Urothelium cell line (cell line): ENCODE measurements at regions not wholly inside any gene's neighbourhood (a gene's known extent, or its start where the extent isn't known, plus 50 kb on each side); places are given as distances from the start of the nearest gene placed in this dataset.

Experiments
- DNase-seq: peaks from one replicate; pipeline ENCODE4 v3.0.0; 2011; ENCODE audit warnings: low spot score, mixed read lengths
- FAIRE-seq: peaks from 2 replicates; lab custom pipeline; 2011; peaks lifted over from hg19 to GRCh38; lab: Jason Lieb, UNC

- no peak for DNase-seq
- FAIRE-seq, result no peak
Measured at GRCh38 chr12:88310069-88310468, 168.0 kb downstream of the TMTC3 start.

GRCh38 chr12:88310666-88311065 lies 168.6 kb downstream of the TMTC3 start:
- no peak for DNase-seq
- FAIRE-seq, result no peak

GRCh38 chr12:88313554-88313953 lies 171.4 kb downstream of the TMTC3 start:
- no peak for FAIRE-seq
- no peak for DNase-seq

GRCh38 chr12:88314706-88315105 lies 172.6 kb downstream of the TMTC3 start:
- FAIRE-seq, result no peak
- no peak for DNase-seq

GRCh38 chr12:88318726-88319125 lies 176.6 kb downstream of the TMTC3 start:
- DNase-seq (no peak), FAIRE-seq (no peak)

GRCh38 chr12:88325076-88325815 lies 183.1 kb downstream of the TMTC3 start:
- no peak for FAIRE-seq
- DNase-seq, result peak; percentile 20

GRCh38 chr12:88325816-88326189 lies 183.7 kb downstream of the TMTC3 start:
- FAIRE-seq, result no peak
- no peak for DNase-seq

- FAIRE-seq (no peak), DNase-seq (no peak)
Measured at GRCh38 chr12:88327276-88327675, 185.2 kb downstream of the TMTC3 start.

GRCh38 chr12:88328090-88328489 lies 186.0 kb downstream of the TMTC3 start:
- FAIRE-seq (no peak), DNase-seq (no peak)

- FAIRE-seq, result no peak
Measured at GRCh38 chr12:88329833-88330232, 187.7 kb downstream of the TMTC3 start.

GRCh38 chr12:88334271-88334670 lies 192.2 kb downstream of the TMTC3 start:
- DNase-seq, result peak; percentile 44
- FAIRE-seq, result no peak

More at GRCh38 chr12:88329833-88330232, 187.7 kb downstream of the TMTC3 start:
- DNase-seq, result no peak

GRCh38 chr12:88336076-88336739 lies 194.1 kb downstream of the TMTC3 start:
- FAIRE-seq (no peak), DNase-seq (no peak)

GRCh38 chr12:88338486-88338885 lies 196.4 kb downstream of the TMTC3 start:
- DNase-seq, result no peak
- FAIRE-seq, result no peak

- DNase-seq (no peak), FAIRE-seq (no peak)
Measured at GRCh38 chr12:88339254-88339949, 197.3 kb downstream of the TMTC3 start.

GRCh38 chr12:88339966-88340365 lies 197.9 kb downstream of the TMTC3 start:
- no peak for FAIRE-seq
- DNase-seq, result no peak

GRCh38 chr12:88342251-88342806 lies 200.2 kb downstream of the TMTC3 start:
- FAIRE-seq (no peak), DNase-seq (no peak)

- DNase-seq (no peak), FAIRE-seq (no peak)
Measured at GRCh38 chr12:88351146-88351545, 209.0 kb downstream of the TMTC3 start.

- FAIRE-seq, result no peak
- no peak for DNase-seq
Measured at GRCh38 chr12:88354691-88355090, 212.6 kb downstream of the TMTC3 start.

- no peak for FAIRE-seq
- no peak for DNase-seq
Measured at GRCh38 chr12:88360343-88360742, 218.2 kb downstream of the TMTC3 start.

- DNase-seq (no peak), FAIRE-seq (no peak)
Measured at GRCh38 chr12:88361493-88361892, 218.8 kb downstream of the KITLG start.

- FAIRE-seq, result no peak
- no peak for DNase-seq
Measured at GRCh38 chr12:88362439-88362838, 217.8 kb downstream of the KITLG start.

- no peak for DNase-seq
- no peak for FAIRE-seq
Measured at GRCh38 chr12:88365403-88365802, 214.9 kb downstream of the KITLG start.
